ENCODE measurements at regions not wholly inside any gene's neighbourhood (a gene's known extent, or its start where the extent isn't known, plus 50 kb on each side); places are given as distances from the start of the nearest gene placed in this dataset.

GRCh38 chr4:3355266-3355748, 62.5 kb downstream of the RGS12 start:
- Histone ChIP-seq H4K20me1 (ENCODE audit: insufficient read depth) (no peaks in the 10 kb centered on the region), H3K4me3 (IDR thresholded peaks at IDR 0.05; ENCODE audit: insufficient read depth, low read depth, low read length) (no peak overlapping the region), H3K9ac (no peak overlapping the region), H3K4me1 (ENCODE audit: low read depth, poor library complexity, severe bottlenecking) (no peaks in the 10 kb centered on the region), H3K27me3 (ENCODE audit: insufficient read depth, low read depth) (no peaks in the 10 kb centered on the region), H3K79me2 (ENCODE audit: insufficient read depth, low read depth) (no peaks in the 10 kb centered on the region), H3K36me3 (ENCODE audit: insufficient read depth) (no peaks in the 10 kb centered on the region), H3K4me2 (no peak overlapping the region), H3K27ac (no peak overlapping the region), H2AFZ (ENCODE audit: low read depth) (no peak overlapping the region)
- no peak for TF ChIP-seq CTCF (conservative IDR thresholded peaks at IDR 0.05; ENCODE audit: low read depth, low read length)

GRCh38 chr4:3358656-3359055, 65.8 kb downstream of the RGS12 start:
- Histone ChIP-seq H3K4me3 (IDR thresholded peaks at IDR 0.05; ENCODE audit: insufficient read depth, low read depth, low read length) (no peak overlapping the region), H3K27ac (no peak overlapping the region), H3K79me2 (ENCODE audit: insufficient read depth, low read depth) (no peaks in the 10 kb centered on the region), H3K4me1 (ENCODE audit: low read depth, poor library complexity, severe bottlenecking) (no peaks in the 10 kb centered on the region), H3K9ac (no peak overlapping the region), H4K20me1 (ENCODE audit: insufficient read depth) (no peaks in the 10 kb centered on the region), H3K4me2 (no peak overlapping the region), H2AFZ (ENCODE audit: low read depth) (no peak overlapping the region), H3K27me3 (ENCODE audit: insufficient read depth, low read depth) (no peaks in the 10 kb centered on the region), H3K36me3 (ENCODE audit: insufficient read depth) (no peaks in the 10 kb centered on the region)
- TF ChIP-seq CTCF (conservative IDR thresholded peaks at IDR 0.05; ENCODE audit: low read depth, low read length) = no peak

- Histone ChIP-seq H3K4me1 (ENCODE audit: low read depth, poor library complexity, severe bottlenecking) (no peaks in the 10 kb centered on the region), H3K9ac (no peak overlapping the region), H3K27ac (no peak overlapping the region), H3K27me3 (ENCODE audit: insufficient read depth, low read depth) (no peaks in the 10 kb centered on the region), H3K36me3 (ENCODE audit: insufficient read depth) (no peaks in the 10 kb centered on the region), H3K4me3 (IDR thresholded peaks at IDR 0.05; ENCODE audit: insufficient read depth, low read depth, low read length) (no peak overlapping the region), H3K4me2 (no peak overlapping the region), H2AFZ (ENCODE audit: low read depth) (no peak overlapping the region), H3K79me2 (ENCODE audit: insufficient read depth, low read depth) (no peaks in the 10 kb centered on the region), H4K20me1 (ENCODE audit: insufficient read depth) (no peaks in the 10 kb centered on the region)
- no peak for TF ChIP-seq CTCF (conservative IDR thresholded peaks at IDR 0.05; ENCODE audit: low read depth, low read length)
These were observed 68.0 kb downstream of the RGS12 start for GRCh38 chr4:3360777-3361176.

- H3K36me3 ChIP-seq (ENCODE audit: insufficient read depth) = no peaks in the 10 kb centered on the region
- no peak overlapping the region for H3K27ac ChIP-seq
- TF ChIP-seq CTCF (conservative IDR thresholded peaks at IDR 0.05; ENCODE audit: low read depth, low read length) = no peak
- no peak overlapping the region for H3K4me2 ChIP-seq
- no peak overlapping the region for H3K9ac ChIP-seq
- no peak overlapping the region for H3K4me3 ChIP-seq (IDR thresholded peaks at IDR 0.05; ENCODE audit: insufficient read depth, low read depth, low read length)
- H3K4me1 ChIP-seq (ENCODE audit: low read depth, poor library complexity, severe bottlenecking) = no peaks in the 10 kb centered on the region
- H2AFZ ChIP-seq (ENCODE audit: low read depth) = no peak overlapping the region
- no peaks in the 10 kb centered on the region for H4K20me1 ChIP-seq (ENCODE audit: insufficient read depth)
- H3K27me3 ChIP-seq (ENCODE audit: insufficient read depth, low read depth) = no peaks in the 10 kb centered on the region
- H3K79me2 ChIP-seq (ENCODE audit: insufficient read depth, low read depth) = no peaks in the 10 kb centered on the region
These were observed 68.6 kb downstream of the RGS12 start for GRCh38 chr4:3361406-3361805.
